ENCODE measurements at regions not wholly inside any gene's neighbourhood (a gene's known extent, or its start where the extent isn't known, plus 50 kb on each side); places are given as distances from the start of the nearest gene placed in this dataset.
"Not testable (repeated sequence)": the region's sequence is repeated elsewhere in the genome, so short reads cannot be mapped to it uniquely, and the experiment has no call there.

DNA sequence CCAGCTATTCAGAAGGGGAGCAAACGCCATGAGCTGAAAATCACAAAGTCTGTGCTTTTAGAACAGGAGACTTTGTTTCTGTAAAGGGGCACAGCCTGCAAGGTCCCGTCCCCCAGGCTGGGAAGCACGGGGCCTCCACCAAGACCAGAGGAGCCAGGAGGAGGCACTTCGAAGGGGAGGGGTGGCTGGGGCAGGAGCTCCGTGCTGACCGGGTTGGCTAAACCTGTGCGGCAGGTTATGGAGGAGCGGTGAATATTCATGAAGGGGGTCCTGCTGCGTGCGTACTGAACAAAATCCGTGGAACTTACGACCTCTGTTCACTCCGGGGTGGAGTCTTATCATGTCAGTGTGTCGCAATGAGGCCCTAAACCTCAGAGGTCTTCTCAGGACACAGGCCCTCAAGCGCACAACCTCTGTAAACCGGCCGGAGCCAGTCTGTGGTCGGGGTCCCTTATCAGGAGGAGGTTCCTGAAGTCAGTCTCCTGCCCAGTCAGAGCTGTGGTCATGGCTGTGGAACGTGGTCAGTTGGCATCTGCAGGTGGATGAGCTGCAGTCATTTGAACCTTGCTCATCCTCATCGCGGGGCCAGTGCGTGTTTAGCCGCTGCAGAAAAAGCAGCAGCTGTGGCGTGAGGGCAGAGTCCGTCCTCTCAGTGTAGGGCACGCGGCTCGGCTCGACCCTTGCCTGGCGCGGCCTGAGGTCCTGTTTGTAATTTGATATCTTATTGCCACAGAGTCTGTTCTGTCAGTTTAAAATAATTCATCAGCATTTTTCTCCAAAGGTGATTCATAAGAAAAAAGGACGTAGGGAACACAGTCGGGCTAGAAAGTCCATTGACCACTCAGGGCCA lies 5507.7 kb upstream of the TPTE start:
- intact Hi-C loops (cut with DNase I; ENCODE audit: low total_unique reads); DNase-seq (ENCODE audit: low spot score in 2 of 2); H3K4me3 ChIP-seq (ENCODE audit: low read depth, poor library complexity, severe bottlenecking): not testable (repeated sequence)
- no CpG with 5 or more reads among the region's 33 CpGs for WGBS, 2 donors

DNA sequence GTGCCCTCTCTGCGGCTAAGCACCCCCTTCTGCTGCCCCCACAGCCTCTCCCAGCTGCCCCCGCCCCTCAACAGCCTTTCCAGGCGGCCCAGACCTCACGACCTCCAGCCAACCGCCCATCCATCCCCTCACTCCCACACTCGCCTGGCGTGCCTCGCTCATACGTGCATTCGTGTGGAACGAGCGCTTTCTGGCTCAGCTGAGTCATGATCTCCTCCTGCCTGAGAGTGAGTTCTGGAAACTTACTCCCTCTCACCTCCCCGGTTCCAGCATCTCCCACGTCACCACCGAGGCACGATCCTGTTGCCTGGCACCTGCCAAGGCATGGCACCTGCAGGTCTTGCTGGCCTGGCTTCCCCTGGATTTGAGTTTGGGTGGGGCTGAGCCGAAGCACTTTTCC lies 5506.2 kb upstream of the TPTE start:
- H3K4me3 ChIP-seq (ENCODE audit: low read depth, poor library complexity, severe bottlenecking); DNase-seq (ENCODE audit: low spot score in 2 of 2); intact Hi-C loops (cut with DNase I; ENCODE audit: low total_unique reads): not testable (repeated sequence)
- no CpG with 5 or more reads among the region's 17 CpGs for WGBS, 2 donors

- intact Hi-C loops (cut with DNase I; ENCODE audit: low total_unique reads); H3K4me3 ChIP-seq (ENCODE audit: low read depth, poor library complexity, severe bottlenecking); DNase-seq (ENCODE audit: low spot score in 2 of 2): not testable (repeated sequence)
- no CpG with 5 or more reads among the region's 15 CpGs for WGBS, 2 donors
Measured at GRCh38 chr21:5019120-5019519, 5502.3 kb upstream of the TPTE start.

- H3K4me3 ChIP-seq (ENCODE audit: low read depth, poor library complexity, severe bottlenecking); intact Hi-C loops (cut with DNase I; ENCODE audit: low total_unique reads); DNase-seq (ENCODE audit: low spot score in 2 of 2): not testable (repeated sequence)
- no CpG with 5 or more reads among the region's 27 CpGs for WGBS, 2 donors
Measured at GRCh38 chr21:5021815-5022214, 5499.6 kb upstream of the TPTE start.

- H3K4me3 ChIP-seq (ENCODE audit: low read depth, poor library complexity, severe bottlenecking); DNase-seq (ENCODE audit: low spot score in 2 of 2); intact Hi-C loops (cut with DNase I; ENCODE audit: low total_unique reads): not testable (repeated sequence)
- WGBS, 2 donors: no CpG with 5 or more reads among the region's 52 CpGs
Measured at GRCh38 chr21:5022254-5022653, 5499.1 kb upstream of the TPTE start.

DNA sequence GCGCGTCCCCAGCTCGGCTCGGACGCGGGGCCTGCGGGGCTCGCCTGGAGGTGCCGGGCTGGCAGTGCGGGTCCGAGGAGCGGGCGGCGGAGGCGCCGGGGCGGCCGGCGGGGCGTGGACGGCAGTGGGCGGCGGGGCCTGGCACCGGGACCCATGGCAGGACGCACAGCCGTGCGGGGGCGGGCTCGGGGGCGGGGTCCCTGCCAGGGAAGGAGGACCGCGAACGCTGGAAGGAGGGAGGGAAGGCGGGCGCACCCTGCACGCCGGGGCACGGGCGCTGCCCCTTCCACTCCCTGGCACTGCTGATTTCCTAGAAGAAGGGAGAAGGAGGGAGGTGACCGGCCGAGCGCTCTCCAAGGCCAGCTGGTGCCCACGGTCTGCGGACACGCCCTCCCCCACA lies 5498.6 kb upstream of the TPTE start:
- no CpG with 5 or more reads among the region's 45 CpGs for WGBS, 2 donors

GRCh38 chr21:5035147-5035546 lies 5486.2 kb upstream of the TPTE start:
- H3K4me3 ChIP-seq (ENCODE audit: low read depth, poor library complexity, severe bottlenecking); DNase-seq (ENCODE audit: low spot score in 2 of 2); intact Hi-C loops (cut with DNase I; ENCODE audit: low total_unique reads): not testable (repeated sequence)
- WGBS, 2 donors: no CpG with 5 or more reads among the region's 14 CpGs

More for the DNA sequence above, 5498.6 kb upstream of the TPTE start:
- DNase-seq (ENCODE audit: low spot score in 2 of 2); intact Hi-C loops (cut with DNase I; ENCODE audit: low total_unique reads); H3K4me3 ChIP-seq (ENCODE audit: low read depth, poor library complexity, severe bottlenecking): not testable (repeated sequence)

DNA sequence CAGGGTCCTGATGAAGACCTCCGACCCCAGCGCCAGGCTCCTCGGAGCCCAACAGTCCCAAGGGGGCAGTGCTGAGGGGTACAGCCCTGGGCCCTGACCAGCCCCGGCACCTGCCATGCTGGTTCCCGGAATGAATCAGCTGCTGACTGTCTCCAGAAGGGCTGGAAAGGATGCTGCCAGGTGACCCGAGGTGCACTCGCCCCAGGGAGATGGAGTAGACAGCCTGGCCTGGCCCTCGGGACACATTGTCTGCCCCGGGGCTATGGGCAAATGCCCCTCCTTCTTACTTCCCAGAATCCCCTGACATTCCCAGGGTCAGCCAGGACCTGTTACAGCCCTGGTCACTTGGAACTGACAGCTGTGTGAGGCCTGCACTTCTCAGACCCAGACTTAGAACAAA lies 5485.8 kb upstream of the TPTE start:
- H3K4me3 ChIP-seq (ENCODE audit: low read depth, poor library complexity, severe bottlenecking); intact Hi-C loops (cut with DNase I; ENCODE audit: low total_unique reads); DNase-seq (ENCODE audit: low spot score in 2 of 2): not testable (repeated sequence)
- no CpG with 5 or more reads among the region's 9 CpGs for WGBS, 2 donors

DNA sequence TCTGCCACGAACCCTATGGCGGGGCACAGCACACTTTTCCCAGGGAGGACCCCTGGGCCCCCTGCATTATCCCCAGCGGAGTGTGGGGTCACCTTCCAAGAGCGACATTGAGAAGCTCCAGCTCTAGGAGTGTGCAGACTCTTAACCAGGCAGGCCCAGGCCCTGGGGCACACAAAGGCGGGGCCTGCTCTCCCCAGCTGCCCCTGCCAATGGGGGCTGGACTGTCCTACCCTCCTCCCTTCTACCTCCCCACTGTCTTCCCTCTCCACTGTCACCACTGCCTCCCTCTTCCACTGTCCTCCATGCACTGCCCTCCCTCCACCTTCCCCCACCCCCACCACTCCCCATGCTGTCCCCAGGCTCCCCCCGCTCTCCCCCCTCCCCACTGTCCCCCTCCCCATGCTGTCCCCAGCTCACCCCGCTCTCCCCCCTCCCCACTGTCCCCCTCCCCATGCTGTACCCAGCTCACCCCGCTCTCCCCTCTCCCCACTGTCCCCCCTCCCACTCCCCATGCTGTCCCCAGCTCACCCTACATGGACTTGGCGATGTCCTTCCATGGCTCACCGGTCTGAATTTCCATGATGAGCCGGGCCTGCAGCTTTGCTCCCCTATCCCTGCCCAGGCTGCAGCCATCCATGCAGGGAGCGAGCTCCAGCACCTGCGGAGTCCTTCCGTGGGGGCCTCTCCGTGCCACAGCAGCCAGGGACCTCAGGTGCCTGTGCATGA lies 5483.6 kb upstream of the TPTE start:
- intact Hi-C loops (cut with DNase I; ENCODE audit: low total_unique reads); H3K4me3 ChIP-seq (ENCODE audit: low read depth, poor library complexity, severe bottlenecking); DNase-seq (ENCODE audit: low spot score in 2 of 2): not testable (repeated sequence)
- WGBS, 2 donors: 100% methylated on average over 1 of the region's 15 CpGs; no CpG with 5 or more reads in 1 of the 2 donors

- intact Hi-C loops (cut with DNase I; ENCODE audit: low total_unique reads); H3K4me3 ChIP-seq (ENCODE audit: low read depth, poor library complexity, severe bottlenecking); DNase-seq (ENCODE audit: low spot score in 2 of 2): not testable (repeated sequence)
- WGBS, 2 donors: no CpG with 5 or more reads among the region's 5 CpGs
Measured at GRCh38 chr21:5039926-5040325, 5481.5 kb upstream of the TPTE start.

GRCh38 chr21:5042583-5042982 lies 5478.8 kb upstream of the TPTE start:
- H3K4me3 ChIP-seq (ENCODE audit: low read depth, poor library complexity, severe bottlenecking); DNase-seq (ENCODE audit: low spot score in 2 of 2); intact Hi-C loops (cut with DNase I; ENCODE audit: low total_unique reads): not testable (repeated sequence)
- WGBS, 2 donors: no CpG with 5 or more reads among the region's 17 CpGs

GRCh38 chr21:5044812-5045211 lies 5476.6 kb upstream of the TPTE start:
- DNase-seq (ENCODE audit: low spot score in 2 of 2); intact Hi-C loops (cut with DNase I; ENCODE audit: low total_unique reads); H3K4me3 ChIP-seq (ENCODE audit: low read depth, poor library complexity, severe bottlenecking): not testable (repeated sequence)
- WGBS, 2 donors: no CpG with 5 or more reads among the region's 7 CpGs

DNA sequence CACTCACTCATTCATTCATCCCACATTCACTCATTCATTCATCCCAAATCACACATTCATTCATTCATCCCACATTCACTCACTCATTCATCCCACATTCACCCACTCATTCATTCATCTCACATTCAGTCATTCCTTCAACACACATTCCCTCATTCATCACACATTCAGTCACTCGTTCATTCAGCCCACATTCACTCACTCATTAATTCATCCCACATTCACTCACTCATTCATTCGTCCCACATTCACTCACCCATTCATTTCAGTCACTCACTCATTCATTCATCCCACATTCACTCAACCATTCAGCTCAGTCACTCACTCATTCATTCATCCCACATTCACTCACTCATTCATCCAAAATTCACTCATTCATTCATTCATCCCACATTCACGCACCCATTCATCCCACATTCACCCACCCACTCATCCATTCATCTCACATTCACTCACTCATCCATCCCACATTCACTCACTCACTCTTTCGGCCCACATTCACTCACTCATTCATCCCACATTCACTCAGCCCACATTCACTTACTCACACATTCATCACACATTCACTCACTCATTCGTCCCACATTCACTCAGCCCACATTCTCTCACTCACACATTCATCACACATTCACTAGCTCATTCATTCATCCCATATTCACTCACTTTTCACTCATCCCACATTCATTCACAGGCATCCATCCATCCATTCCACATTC lies 5469.9 kb upstream of the TPTE start:
- H3K4me3 ChIP-seq (ENCODE audit: low read depth, poor library complexity, severe bottlenecking); DNase-seq (ENCODE audit: low spot score in 2 of 2); intact Hi-C loops (cut with DNase I; ENCODE audit: low total_unique reads): not testable (repeated sequence)
- 100% methylated on average over 2 of the region's 5 CpGs; no CpG with 5 or more reads in 1 of the 2 donors for WGBS, 2 donors

DNA sequence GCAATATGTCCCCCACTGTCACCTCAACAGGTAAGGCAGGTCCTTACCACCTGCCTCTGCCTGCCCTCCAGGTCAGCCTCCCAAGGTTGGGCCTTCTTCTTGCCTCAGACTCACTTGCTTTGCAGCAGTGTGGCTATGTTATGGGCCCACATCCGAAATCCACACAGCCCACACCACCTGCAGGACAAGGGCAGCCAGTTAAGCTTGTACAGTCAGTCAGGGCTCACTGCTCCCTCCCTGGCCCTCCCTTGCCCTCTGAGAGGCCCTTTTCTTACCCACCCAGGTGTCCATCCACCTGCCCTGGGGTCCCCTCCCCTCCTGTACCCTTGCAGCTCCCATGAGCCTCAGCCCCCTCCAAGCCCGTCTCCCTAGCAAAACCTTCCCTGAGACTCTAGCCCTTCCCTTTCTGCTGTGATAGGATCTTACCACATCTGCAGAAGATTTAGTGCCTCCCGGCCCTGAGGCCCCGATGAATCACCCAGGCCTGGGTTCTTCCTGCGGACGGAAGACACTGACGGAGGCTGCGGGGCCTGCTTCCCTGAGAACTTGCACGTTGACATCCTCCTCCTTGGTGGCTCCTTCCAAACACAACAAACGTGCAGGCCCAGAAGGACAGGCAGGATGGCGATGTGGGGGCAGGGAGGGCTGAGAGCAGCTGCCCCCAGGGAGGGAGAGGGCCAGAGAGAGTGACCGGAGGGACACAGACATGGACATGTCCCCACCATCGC lies 5466.2 kb upstream of the TPTE start:
- DNase-seq (ENCODE audit: low spot score in 2 of 2); intact Hi-C loops (cut with DNase I; ENCODE audit: low total_unique reads); H3K4me3 ChIP-seq (ENCODE audit: low read depth, poor library complexity, severe bottlenecking): not testable (repeated sequence)
- no CpG with 5 or more reads among the region's 13 CpGs for WGBS, 2 donors

Data from lower leg skin (tissue), 3 donors.